Panc1 (cell line): ENCODE measurements at regions not wholly inside any gene's neighbourhood (a gene's known extent, or its start where the extent isn't known, plus 50 kb on each side); places are given as distances from the start of the nearest gene placed in this dataset.

Source experiments
- ATAC-seq: fragments of 200-7000 bp; cut with Tn5 transposase; 2 replicates; pipeline ENCODE4 v1.9.1; 2020; ENCODE audit warnings: mild to moderate bottlenecking, moderate library complexity
- BruUV-seq: library from RNA; stranded (reverse); fragments of 400-500 nt; replicated peaks from 2 replicates; lab custom pipeline; 2021; lab: Mats Ljungman, UMichigan
- CTCF ChIA-PET: fragments of 300-600 bp; sonication (Branson Sonifier 250); formaldehyde crosslinking; loops from one replicate; lab custom pipeline; 2022; ENCODE audit warnings: antibody characterized with exemption; lab: Charles Lee
- POLR2A ChIA-PET: fragments of 300-600 bp; sonication (Branson Sonifier 250); formaldehyde crosslinking; loops from one replicate; lab custom pipeline; 2022; ENCODE audit warnings: antibody characterized with exemption; lab: Charles Lee
- DNase-seq: peaks from one replicate; pipeline ENCODE4 v3.0.0-alpha.2; 2010; ENCODE audit warnings: low read depth, low spot score
- H3K27ac ChIP-seq: 2 replicates; pipeline ENCODE4 v1.5.1; 2011; ENCODE audit warnings: mild to moderate bottlenecking, low read length, inconsistent platforms
- H3K27me3 ChIP-seq: fragments of 200-500 bp; sonication (Bioruptor generic); 2 replicates; pipeline ENCODE4 v1.6.0; 2014; ENCODE audit warnings: low read length, inconsistent platforms; ENCODE audit not compliant: control insufficient read depth, insufficient read depth
- H3K36me3 ChIP-seq: fragments of 200-500 bp; sonication (Bioruptor generic); 2 replicates; pipeline ENCODE4 v1.5.1; 2014; ENCODE audit warnings: inconsistent platforms, mild to moderate bottlenecking, low read length, moderate library complexity; ENCODE audit not compliant: control insufficient read depth, insufficient read depth
- H3K4me1 ChIP-seq: 2 replicates; pipeline ENCODE4 v1.5.1; 2011; ENCODE audit warnings: inconsistent platforms, mild to moderate bottlenecking, low read length, moderate library complexity; ENCODE audit not compliant: control insufficient read depth, insufficient read depth
- H3K4me3 ChIP-seq, 2 experiments: 2 replicates each; pipeline ENCODE4 v1.5.1; 2011 to 2012; ENCODE audit warnings: low read depth in 2 of 2, low read length in 2 of 2, mild to moderate bottlenecking in 2 of 2, inconsistent platforms in 1 of 2, moderate library complexity in 1 of 2
- H3K9me3 ChIP-seq: fragments of 200-500 bp; sonication (Bioruptor generic); 2 replicates; pipeline ENCODE4 v1.5.1; 2014; ENCODE audit warnings: low read depth, mild to moderate bottlenecking, inconsistent platforms, low read length, moderate library complexity; ENCODE audit not compliant: control insufficient read depth, insufficient read depth
- CTCF ChIP-seq: fragments of 450-650 bp; IDR thresholded peaks from 2 replicates; pipeline ENCODE4 v1.5.1; 2017; ENCODE audit warnings: mild to moderate bottlenecking
- POLR2AphosphoS5 ChIP-seq: IDR thresholded peaks from 2 replicates; pipeline ENCODE4 v1.6.1; 2012; ENCODE audit warnings: mild to moderate bottlenecking, low read depth, low read length, moderate library complexity
- REST ChIP-seq, 2 experiments: IDR thresholded peaks; 2 replicates each; pipeline ENCODE4 v1.6.1; 2011 to 2012; ENCODE audit warnings: low read depth in 2 of 2, control low read depth in 1 of 2, low read length in 1 of 2, mild to moderate bottlenecking in 1 of 2, moderate library complexity in 1 of 2; ENCODE audit not compliant: insufficient read depth in 1 of 2
- SIN3A ChIP-seq: IDR thresholded peaks from 2 replicates; pipeline ENCODE4 v1.6.1; 2012; ENCODE audit warnings: low read depth, mild to moderate bottlenecking, low read length, moderate library complexity, borderline replicate concordance; ENCODE audit not compliant: insufficient read depth
- TCF7L2 ChIP-seq: IDR thresholded peaks from 2 replicates; pipeline ENCODE4 v1.6.1; 2011; ENCODE audit warnings: mild to moderate bottlenecking, low read depth, low read length, inconsistent platforms
- in situ Hi-C: cut with HindIII; loops from 2 replicates; pipeline ENCODE4 v1.10.0; 2016; ENCODE audit warnings: low sequenced_read_pairs, low pct_unique_long_range_greater_than_20kb
- intact Hi-C: fragments of 100-400 bp; cut with micrococcal nuclease; formaldehyde crosslinking; loops from one replicate; pipeline ENCODE4 v1.10.0; 2022; ENCODE audit not compliant: unreplicated experiment

GRCh38 chr13:59446391-59446790 lies 717.3 kb downstream of the DIAPH3 start:
- Histone ChIP-seq H3K9me3 (no peaks in the 10 kb centered on the region), H3K36me3 (no peaks in the 10 kb centered on the region), H3K27me3 (no peaks in the 10 kb centered on the region), H3K4me3 (no peak overlapping the region), H3K4me1 (no peaks in the 10 kb centered on the region), H3K27ac (no peak overlapping the region)
- no TSS peak for BruUV-seq
- in situ Hi-C loops, result no loop called here
- POLR2A ChIA-PET, result no interaction called here
- no peak for DNase-seq
- ATAC-seq, result no peak
- TF ChIP-seq REST (IDR thresholded peaks at IDR 0.05; ENCODE audit: insufficient read depth in 1 of 2, low read depth in 2 of 2, low read length in 1 of 2) (no peak), CTCF (no peak), TCF7L2 (no peak), SIN3A (no peak), POLR2AphosphoS5 (no peak)
- CTCF ChIA-PET, result no interaction called here
- intact Hi-C loops, result no loop called here

- Histone ChIP-seq H3K9me3 (no peaks in the 10 kb centered on the region), H3K27ac (no peak overlapping the region), H3K27me3 (no peaks in the 10 kb centered on the region), H3K4me1 (no peaks in the 10 kb centered on the region), H3K36me3 (no peaks in the 10 kb centered on the region), H3K4me3 (no peak overlapping the region)
- in situ Hi-C loops (no loop called here), intact Hi-C loops (no loop called here)
- DNase-seq (no peak), ATAC-seq (no peak)
- BruUV-seq, result no TSS peak
- POLR2A ChIA-PET, result no interaction called here
- TF ChIP-seq SIN3A (no peak), CTCF (no peak), REST (IDR thresholded peaks at IDR 0.05; ENCODE audit: insufficient read depth in 1 of 2, low read depth in 2 of 2, low read length in 1 of 2) (no peak), TCF7L2 (no peak), POLR2AphosphoS5 (no peak)
- CTCF ChIA-PET, result no interaction called here
Observed at GRCh38 chr13:59447031-59447430, 716.7 kb downstream of the DIAPH3 start.
